NCI-H2171 treated with DMSO at 0.1 percent for 48 hours (cell line): ENCODE measurements at regions not wholly inside any gene's neighbourhood (a gene's known extent, or its start where the extent isn't known, plus 50 kb on each side); places are given as distances from the start of the nearest gene placed in this dataset.
"Not testable (repeated sequence)": the region's sequence is repeated elsewhere in the genome, so short reads cannot be mapped to it uniquely, and the experiment has no call there.

Experiments
- DNase-seq: peaks from one replicate; lab custom pipeline; 2025; lab: John Stamatoyannopoulos, UW

DNA sequence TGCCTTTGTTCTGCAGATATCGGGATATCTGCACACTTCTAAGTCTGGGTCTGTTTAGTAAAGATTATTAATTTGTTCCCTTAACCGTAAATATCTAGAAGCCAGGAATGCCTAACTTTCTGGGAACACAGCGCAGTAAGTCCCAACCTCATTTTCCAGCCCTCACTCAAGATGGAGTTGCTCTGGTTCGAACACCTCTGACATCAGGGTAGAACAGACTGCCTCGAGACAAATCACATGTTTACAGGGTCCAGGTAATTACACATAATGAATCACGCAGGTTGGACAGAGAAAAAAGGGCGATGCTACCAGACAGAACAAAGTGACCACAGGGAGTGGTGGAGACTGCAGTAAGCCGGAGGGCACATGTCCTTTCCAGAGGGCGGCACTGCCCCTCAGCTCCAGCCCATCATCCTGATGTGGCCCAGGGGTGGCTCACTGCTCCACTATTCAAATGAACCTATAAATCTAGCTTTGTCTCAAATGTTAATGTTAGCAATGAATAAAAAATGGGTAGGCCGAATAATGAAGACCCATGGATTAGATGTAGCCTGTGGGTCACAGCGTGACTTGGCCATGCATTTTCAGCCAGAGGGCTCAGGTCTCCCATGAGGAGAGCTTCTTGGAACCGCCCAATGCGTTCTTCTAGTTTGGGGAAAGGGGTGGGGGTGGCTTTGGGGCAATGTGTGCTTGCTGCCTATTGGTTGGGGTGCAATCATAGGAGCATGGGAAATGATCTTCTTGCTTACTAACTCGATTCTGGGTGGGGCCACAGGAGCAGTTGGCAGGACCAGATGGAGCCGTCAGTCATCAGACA lies 159.0 kb upstream of the SFSWAP start:
- peak; percentile 43 for DNase-seq

DNA sequence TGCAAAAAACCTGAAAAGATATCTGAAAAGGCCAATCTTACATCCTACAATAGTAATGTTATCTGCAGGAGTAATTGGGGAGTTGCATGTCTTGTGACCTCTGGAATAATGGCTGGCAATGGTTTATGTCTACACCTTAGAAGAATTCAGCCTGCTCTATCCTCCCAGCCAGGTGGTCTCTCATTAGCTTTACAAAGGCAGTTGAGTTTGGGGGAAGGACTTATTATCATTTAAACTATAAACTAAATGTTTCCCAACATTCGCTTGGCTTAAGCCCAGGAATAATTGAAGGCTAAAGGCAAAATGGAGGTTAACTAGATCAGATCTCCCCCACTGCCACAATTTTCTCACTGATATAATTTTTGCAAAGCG lies 158.4 kb upstream of the SFSWAP start:
- DNase-seq: no peak

DNA sequence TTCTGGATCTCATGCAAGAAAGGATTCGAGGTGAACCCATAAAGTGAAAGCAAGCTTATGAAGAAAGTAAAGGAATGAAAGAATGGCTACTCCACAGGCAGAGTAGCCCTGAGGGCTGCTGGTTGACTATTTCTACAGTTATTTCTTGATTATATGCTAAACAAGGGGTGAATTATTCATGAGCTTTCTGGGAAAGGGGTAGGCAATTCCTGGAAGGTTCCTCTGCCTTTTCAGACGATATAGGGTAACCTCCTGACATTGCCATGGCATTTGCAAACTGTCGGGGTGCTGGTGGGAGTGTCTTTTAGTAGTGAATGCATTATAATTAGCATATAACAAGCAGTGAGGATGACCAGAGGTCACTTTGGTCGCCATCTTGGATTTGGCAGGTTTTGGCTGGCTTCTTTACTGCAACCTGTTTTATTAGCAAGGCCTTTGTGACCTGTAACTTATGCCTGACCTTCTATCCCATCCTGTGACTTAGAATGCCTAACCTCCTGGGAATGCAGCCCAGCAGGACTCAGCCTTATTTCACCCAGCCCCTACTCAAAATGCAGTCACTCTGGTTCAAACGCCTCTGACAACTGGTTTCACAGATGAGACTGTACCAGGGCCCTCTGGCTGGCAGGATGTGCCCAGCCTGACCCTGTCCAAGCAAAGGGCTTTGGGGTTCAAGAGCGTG lies 157.7 kb upstream of the SFSWAP start:
- no peak for DNase-seq

DNA sequence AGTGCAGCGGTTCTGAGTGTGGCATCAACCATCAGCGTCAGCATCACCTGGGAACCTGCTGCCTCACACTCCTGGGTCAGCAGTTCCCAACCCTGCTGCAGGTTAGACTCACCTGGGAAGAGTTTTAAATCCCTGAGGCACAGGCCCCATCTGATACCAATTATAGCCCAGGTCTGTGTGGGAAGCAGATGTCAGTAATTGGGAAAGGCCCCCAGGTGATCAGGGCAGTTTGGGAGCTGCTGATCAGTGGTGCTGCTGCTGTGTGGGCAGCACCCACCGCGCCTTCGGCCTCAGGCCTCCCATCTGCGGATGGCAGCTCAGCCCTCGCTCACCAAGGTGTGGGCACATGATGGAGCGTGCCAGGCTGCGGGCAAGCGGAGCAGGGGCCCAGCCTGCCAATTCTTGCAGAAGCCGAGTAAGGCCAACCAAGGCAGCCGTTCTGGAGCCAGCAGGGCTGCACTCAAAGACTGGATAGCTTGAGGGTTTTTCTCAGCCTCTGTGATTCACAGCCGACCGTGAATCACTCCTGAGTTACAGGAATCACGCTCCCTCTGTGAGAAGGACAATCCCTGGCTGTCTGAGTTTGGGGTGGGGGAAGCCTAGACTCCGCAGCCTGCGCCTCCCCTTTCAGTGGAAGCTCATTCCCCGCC lies 155.6 kb upstream of the SFSWAP start:
- DNase-seq: no peak

DNA sequence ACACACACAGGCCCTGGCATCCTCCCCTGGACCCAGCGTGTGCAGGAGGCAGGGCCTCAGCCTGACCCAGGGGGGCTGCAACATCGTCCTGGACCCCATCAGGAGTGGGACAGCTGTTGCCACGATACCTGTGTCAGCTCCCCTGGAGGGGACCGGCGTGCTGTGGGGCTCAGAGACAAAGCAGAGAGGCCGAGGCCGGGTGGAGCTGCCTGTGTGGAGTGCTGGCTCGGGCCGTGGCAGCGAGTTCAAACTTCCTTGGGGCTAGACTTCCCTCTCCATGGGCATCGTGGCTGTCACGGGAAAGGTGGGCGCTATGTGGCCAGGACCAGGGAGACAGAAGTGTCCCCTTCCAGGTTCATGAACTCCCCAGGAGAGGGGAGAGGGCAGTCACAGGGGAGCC lies 155.0 kb upstream of the SFSWAP start:
- DNase-seq: no peak

DNA sequence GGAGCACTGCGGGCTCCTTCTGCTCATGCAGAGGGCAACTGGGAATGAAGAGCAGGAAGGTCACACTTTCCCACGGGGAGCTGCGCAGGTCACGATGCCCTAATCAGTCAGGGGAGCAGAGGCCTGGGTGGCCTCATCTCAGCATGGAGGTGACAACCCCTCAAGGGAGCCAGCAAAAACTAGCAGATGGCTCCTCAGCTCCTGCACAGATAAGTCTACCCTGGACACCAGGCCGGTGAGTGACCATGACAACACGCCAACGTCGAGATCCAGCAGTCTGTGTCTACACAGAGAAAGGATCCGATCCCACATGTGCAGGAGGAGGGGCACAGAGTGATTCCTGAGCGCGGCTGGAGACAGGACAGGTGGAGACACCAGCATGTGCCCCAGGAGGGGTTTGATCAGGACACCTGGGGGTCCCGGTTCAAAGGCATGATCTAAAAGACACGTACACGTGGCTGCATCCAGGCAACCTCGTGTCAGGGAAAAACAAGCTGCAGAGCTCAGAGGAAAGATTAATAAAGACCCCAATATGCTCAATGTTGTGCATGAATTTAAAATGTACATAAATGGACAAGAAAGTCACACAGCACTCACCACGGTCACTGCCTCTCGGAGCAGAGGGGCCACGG lies 153.7 kb upstream of the SFSWAP start:
- no peak for DNase-seq

DNA sequence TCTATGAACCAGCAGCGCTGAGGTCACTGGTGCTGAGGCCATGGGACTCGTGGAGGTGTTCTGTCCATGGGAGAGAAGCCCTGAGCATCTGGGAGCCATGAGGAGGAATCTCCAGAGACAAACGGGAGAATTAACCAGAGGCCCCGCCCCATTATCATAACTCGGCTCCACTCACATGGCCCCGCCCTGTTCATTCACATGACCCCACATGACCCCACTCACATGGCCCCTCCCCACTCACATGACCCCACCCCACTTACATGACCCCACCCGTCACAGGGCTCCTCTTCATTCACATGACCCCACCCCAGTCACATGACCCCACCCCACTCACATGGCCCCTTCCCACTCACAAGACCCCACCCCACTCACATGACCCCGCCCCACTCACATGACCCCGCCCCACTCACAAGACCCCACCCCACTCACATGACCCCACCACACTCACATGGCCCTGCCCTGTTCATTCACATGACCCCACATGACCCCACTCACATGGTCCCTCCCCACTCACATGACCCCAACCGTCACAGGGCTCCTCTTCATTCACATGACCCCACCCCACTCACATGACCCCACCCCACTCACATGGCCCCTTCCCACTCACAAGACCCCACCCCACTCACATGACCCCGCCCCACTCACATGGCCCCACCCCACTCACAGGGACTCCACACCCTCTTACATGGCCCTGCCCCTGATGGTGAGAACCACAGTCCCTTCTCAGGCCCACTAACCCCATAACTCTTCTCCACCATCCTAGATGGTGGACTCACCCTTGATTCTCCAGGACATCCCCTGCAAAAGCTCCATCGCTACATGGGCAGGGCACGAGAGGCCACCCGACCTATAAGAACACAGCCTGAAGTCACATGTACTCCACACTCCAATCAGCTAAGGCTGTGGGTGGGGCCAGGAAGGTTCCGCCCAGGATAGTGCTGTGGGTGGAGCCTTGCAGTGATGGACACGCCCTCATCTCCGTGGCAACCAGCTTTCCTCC lies 151.1 kb upstream of the SFSWAP start:
- DNase-seq: peak; percentile 42

DNA sequence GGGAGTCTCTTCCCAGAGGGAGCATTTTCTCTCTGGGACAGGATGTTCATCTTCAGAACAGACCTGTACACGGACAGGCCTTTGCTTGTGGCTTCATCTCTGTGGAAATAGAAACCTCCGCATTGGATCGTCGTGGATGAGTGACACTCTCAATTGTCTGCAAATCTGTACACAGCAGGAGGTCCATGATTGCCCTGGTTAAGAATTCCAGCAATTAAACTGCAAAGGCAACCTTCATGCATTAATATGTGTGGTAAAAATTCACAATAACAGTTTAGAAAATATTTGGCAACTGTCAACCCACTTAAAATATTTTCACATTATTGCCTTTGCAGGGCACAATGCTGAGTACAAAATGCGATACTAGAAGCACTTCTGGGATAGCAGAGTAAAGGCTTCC lies 149.8 kb upstream of the SFSWAP start:
- DNase-seq: no peak

DNA sequence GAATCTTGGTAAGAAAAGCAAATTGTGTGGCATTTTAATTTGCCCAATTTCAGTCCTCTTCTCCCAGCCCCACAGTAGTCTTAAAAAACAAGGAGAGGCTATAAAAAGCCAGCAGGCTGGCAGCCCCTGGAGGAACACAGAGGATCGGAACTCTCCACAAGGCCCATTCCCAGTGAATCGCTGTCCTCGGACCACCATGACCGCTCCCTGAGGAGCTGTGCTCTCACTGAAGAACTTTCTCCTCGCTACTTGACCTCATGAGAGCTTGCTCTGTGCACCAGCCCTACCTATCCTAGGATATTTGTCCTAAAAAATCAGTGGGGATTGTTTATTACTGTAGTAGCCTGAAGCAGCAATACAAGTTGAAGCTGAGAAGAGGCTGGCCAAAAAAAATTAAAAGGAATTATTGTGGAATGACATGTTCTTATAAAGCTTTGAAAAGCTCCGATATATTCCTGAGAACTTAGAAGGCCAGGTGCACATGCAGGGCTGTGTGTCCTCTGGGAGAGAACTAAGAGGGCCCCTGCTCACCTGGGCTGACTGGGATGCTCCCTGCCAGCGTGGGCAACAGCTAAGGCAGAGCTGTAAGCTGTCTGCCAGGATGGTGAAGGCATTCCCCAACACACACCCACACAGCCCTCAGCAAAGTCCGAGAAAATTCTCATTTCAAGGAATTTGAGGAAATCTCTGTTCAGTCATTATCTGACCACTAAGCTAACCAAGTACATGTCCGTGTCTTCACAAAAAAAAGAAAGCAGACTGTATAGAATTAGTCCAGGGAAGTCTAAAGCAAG lies 148.8 kb upstream of the SFSWAP start:
- no peak for DNase-seq

DNA sequence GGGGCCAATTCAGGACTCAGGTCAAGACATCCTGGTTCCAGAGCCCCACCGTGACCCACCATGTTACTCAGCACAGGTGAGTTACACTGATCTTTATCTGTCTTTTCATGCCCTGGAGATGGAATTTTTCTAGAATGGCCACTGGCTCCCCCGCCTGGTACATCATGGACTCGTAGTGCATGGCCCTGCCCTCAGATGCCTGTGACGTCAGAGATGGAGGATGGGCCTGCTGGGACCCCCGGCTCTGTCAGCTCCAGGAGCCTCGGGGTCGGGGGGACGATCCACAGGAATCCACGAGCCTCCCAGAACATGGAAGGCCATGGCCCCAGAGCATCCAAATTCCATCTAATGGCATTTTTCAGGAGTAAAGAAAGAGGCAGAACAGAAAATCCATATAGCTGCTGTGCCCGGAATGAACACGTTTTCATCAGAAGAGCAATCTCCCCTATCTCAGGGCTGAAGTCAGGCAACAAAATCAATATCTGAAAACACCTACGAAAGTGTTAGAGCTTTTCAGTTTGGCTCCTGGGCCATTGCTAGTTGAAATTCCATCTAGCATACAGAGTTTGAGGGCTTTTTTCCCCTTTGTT lies 146.7 kb upstream of the SFSWAP start:
- DNase-seq: not testable (repeated sequence)

DNA sequence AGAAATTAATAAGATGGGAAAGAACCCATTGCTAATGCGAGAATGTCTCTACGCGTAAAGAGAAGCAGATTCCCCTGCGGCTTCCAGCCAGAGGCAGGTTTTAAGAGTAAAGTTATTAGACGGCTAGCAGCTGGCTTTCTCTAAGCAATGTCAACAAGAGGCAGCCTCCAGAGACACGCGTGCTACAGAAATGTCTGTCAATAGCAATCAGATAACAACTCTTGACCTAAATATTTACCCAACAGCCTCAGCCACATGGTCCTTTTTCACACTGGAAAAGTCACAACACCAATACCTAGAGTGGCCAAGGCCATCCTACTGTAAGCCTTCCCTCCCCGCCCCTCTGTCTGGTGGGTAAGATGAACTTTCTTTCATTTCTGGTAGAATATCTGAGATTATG lies 146.0 kb upstream of the SFSWAP start:
- DNase-seq: peak; percentile 77

DNA sequence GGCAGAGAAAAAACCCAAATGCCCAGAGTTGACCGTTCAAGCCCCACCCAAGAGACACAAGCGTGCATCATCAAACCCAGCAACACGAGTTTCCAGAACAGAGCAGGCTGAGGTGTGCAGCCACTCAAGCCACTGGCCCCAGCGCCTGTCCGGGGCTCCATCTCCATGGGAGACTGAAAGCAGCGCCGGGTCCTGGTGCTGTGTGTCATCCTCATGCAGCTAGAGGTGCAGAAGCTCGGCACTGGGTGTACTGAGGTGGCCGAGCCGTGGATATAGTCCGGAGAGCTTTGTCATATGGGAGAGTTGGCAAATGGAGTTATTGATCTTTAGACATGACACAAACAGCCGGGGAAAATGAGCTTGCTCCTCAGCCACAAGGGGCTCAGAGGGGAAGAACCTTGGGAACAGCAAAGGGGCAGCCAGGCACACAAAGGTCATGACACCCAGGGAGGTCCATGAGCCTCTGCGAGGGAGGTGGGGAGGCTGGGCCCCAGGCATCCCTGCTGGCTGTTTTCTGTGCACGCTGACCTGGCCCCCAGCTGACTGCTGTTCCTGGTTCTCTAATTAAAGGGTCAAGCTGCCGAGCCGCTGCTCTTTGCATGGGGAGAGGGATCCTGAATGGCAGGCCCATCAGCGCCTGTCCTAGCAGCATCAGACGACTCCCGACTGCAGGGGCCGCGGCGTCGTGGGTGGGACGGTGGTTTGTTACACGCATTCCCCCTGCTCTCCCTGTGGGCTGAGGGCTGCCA lies 145.4 kb upstream of the SFSWAP start:
- DNase-seq: no peak

DNA sequence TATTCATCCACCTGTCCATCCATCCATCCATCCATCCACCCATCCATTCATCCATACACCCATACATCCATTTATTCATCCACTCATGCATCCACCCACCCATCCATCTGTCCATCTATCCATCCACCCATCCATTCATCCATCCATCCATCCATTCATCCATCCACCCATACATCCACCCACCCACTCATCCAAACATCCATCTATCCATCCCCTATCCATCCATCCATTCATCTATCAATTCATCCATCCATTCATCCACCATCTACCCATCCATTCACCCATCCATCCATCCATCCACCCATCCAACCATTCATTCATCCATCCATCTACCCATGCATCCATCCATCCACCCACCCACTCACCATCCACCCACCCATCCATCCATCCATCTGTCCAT lies 142.6 kb upstream of the SFSWAP start:
- DNase-seq: no peak

DNA sequence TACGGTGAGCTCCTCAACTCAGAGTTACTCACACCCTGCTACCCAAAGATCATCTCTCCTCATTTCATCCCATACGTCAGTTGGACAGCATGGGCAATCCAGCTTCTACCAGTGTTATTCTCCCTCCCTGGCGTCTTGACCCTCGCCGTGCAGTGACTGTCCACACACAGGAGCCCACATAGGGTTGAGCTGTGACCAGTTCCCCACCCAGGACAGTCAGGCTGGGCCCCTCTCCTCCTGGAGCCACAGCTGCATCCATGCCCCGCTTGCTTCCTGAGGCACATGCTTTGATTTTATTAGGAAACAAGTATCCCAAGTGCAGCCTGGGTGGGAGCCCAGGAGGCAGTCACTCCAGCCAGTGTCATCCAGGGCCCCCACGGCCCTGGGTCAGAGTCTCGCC lies 140.3 kb upstream of the SFSWAP start:
- DNase-seq: no peak

DNA sequence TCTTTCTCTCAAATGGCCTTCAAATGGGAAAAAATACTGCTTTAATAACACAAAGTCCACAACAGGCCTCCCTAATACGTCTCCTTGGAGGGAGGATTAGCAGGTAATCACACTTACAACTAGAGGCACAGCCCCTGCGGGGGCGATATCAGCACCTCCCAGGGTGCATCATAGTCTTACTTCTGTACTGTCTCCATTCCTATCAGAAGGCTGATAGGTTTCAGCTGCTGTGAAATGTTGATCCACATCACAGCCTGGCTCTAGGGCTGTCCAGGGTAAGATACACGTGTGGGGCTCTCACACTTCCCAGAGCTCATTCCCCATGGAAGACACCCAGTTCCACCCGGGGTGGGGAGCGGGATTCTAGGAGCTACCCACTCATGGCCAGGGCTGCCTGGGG lies 139.1 kb upstream of the SFSWAP start:
- no peak for DNase-seq

DNA sequence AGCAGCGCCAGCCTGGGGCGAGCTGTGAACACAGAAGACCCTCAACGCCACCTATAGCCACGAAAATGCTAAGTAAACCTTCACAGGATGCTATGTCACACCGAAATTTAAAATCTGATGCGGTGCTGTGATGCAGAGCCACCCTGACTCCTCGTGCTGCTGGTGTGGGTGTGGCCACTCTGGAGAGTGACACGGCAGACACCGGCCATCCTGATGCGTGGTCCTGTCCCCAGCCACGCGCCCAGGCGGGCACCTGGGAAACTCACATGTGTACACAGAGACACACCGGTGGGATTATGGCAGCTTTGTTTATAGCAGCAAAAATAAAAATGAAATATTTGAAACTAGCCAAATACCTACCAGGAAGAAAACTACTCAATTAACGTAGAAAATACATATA lies 138.3 kb upstream of the SFSWAP start:
- DNase-seq: no peak

DNA sequence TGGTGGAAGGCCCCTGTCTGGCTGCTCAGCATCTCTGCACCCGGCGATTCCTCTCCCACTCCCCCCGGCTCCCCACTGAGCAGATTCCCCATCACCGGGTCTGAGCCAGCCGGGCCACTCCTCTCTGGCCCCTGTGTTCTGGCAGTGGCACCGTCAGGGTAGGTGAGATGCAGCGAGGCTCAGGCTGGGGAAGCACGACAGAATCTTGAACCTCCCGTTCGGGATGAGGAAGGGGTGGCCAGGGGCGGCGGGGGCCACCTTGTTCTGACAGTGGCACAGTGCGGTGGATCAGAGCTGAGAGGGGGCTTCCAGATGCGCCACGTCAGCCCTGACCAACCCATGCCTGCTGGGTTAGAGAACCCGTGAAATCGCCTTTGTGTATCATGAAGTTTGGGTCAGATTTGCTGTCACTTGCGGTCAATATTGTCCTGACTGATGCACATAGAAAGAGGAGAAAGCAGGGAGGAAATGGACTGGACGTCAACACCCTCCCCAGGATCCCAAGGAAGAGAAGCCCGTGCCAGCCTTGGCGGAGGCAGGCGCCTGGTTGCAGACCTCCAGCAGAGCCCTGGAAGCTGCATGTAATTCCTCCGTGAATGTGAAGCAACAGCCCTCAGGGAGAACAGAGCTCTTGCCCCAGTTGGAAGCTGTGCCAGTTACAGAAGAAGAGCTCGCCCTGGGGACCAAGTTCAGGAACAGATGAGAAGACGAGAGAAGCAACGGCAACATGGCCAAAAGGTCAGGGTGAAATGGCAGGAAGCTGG lies 137.1 kb upstream of the SFSWAP start:
- DNase-seq: no peak

DNA sequence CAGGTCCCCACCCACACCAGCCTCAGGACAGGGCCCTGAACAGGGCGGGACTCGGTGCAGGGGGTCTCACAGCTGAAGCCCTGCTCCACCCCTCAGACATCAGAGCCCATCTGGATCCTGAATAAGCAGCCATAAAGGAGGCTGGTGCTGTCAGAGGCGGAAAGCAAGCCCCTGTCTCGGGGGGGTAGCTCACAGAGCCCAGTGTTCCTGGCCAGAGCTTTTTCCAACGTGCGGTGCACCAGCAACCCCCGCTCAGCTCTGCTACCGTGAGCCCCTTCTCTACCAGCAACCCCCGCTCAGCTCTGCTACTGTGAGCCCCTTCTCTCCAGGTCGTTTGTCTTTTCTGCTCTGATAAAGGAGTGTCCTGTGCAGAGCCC lies 136.5 kb upstream of the SFSWAP start:
- DNase-seq: no peak

DNA sequence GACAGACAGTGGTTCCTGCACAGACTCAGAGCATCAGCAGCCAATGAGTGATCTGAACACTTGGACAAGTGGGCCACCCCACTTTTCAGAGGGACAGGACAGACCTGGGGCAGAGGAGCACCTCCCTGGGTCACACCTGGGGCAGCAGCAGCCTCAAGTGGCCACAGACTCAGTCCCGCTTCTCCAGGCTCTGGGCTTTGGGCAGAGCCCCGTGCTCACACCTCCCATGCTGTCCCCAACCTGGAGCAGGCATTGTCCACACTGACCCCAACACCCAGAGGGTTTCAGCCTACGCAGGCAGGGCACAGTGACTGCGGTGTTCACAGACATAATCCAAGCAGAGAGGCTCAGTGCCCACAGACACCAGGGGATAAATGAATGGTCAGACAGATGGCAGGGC lies 135.5 kb upstream of the SFSWAP start:
- no peak for DNase-seq
